ENCODE measurements at regions not wholly inside any gene's neighbourhood (a gene's known extent, or its start where the extent isn't known, plus 50 kb on each side); places are given as distances from the start of the nearest gene placed in this dataset.

DNA sequence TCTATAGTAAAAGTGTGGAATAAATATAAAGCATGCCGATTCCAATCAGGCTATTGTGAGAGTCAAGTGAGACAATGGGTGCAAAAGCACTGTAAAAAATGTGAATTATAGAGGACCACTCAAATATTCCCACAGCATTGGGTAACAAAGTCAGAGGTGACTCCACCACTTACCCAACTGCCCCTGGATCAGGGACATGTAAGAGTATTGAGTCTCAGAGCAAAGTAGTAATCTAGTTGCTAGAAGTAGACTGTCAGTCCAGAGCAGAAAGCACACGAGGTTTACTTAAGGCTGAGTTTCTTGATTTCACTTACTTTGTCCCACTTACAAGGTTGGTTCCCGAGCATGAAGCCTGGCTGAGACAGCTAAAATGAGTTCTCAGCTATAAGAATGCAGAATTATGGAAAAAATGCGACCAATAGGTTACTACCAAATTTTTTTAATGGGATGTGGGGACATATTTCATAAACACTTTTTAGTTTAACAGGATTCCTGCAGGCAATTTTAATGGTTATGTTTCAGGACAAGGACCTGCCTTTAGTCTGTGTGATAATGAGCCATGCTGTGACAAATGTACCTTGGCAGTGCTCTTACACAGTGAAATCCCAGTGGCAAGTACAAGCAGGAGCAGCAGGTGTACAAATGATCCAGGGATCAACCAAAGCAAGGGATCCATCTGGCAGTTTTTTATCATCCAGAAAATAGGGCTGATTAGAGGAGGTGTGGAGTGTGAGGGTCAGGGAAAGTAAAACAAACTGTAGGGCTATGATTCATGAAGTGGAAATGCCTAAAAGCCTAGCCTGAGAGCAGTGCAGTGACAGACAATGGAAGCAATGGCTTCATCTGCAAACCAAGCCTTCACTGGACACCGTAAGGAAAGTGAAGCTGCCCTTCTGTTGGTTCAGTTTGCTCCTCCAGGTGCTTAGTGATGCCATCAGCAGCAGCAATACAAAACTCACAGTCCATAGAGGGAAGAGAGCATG lies 156.2 kb upstream of the SPAG17 start:
- TF ChIP-seq POLR2A (IDR thresholded peaks at IDR 0.05) = no peak
- TF ChIP-seq, protein P1, sequence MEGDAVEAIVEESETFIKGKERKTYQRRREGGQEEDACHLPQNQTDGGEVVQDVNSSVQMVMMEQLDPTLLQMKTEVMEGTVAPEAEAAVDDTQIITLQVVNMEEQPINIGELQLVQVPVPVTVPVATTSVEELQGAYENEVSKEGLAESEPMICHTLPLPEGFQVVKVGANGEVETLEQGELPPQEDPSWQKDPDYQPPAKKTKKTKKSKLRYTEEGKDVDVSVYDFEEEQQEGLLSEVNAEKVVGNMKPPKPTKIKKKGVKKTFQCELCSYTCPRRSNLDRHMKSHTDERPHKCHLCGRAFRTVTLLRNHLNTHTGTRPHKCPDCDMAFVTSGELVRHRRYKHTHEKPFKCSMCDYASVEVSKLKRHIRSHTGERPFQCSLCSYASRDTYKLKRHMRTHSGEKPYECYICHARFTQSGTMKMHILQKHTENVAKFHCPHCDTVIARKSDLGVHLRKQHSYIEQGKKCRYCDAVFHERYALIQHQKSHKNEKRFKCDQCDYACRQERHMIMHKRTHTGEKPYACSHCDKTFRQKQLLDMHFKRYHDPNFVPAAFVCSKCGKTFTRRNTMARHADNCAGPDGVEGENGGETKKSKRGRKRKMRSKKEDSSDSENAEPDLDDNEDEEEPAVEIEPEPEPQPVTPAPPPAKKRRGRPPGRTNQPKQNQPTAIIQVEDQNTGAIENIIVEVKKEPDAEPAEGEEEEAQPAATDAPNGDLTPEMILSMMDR (IDR thresholded peaks at IDR 0.05) = no peak

Data from transverse colon (tissue), 3 donors.